H1 (cell line): ENCODE measurements at regions not wholly inside any gene's neighbourhood (a gene's known extent, or its start where the extent isn't known, plus 50 kb on each side); places are given as distances from the start of the nearest gene placed in this dataset.

ENCODE experiments used
- CTCF ChIA-PET: fragments of 300-600 bp; sonication (Branson Sonifier 250); formaldehyde crosslinking; loops from one replicate; lab custom pipeline; 2021; ENCODE audit not compliant: partially characterized antibody; lab: Charles Lee
- POLR2A ChIA-PET: fragments of 300-600 bp; sonication (Branson Sonifier 250); formaldehyde crosslinking; loops from one replicate; lab custom pipeline; 2021; ENCODE audit warnings: inconsistent platforms; ENCODE audit not compliant: partially characterized antibody; lab: Charles Lee
- DNase-seq, 2 experiments: peaks; one replicate each; pipeline versions ENCODE4 v3.0.0 to v3.0.0-alpha.2; 2010 to 2022; ENCODE audit warnings: low spot score in 2 of 2, low read depth in 1 of 2, mixed read lengths in 1 of 2
- FAIRE-seq: peaks from 2 replicates; lab custom pipeline; 2011; peaks lifted over from hg19 to GRCh38; lab: Jason Lieb, UNC
- H2AFZ ChIP-seq: 2 replicates; pipeline ENCODE4 v1.8.1; 2012; ENCODE audit warnings: low read length, inconsistent platforms
- H2AK5ac ChIP-seq: 2 replicates; pipeline ENCODE4 v1.6.1; 2013; ENCODE audit warnings: low read depth, low read length
- H2BK120ac ChIP-seq: replicated peaks from 2 replicates; pipeline ENCODE3; 2013; ENCODE audit warnings: low read depth, low read length, inconsistent platforms
- H2BK12ac ChIP-seq: 2 replicates; pipeline ENCODE4 v1.6.1; 2013; ENCODE audit warnings: low read depth, low read length
- H2BK15ac ChIP-seq: 2 replicates; pipeline ENCODE4 v1.6.1; 2013; ENCODE audit warnings: low read length
- H2BK20ac ChIP-seq: 2 replicates; pipeline ENCODE4 v1.6.1; 2013; ENCODE audit warnings: low read length
- H2BK5ac ChIP-seq: 2 replicates; pipeline ENCODE4 v1.6.1; 2013; ENCODE audit warnings: low read depth, low read length
- H3K14ac ChIP-seq: 2 replicates; pipeline ENCODE4 v1.6.1; 2013; ENCODE audit warnings: inconsistent platforms; ENCODE audit not compliant: insufficient read length
- H3K18ac ChIP-seq: 2 replicates; pipeline ENCODE4 v1.6.1; 2013; ENCODE audit warnings: low read length; ENCODE audit errors: extremely low read depth
- H3K23ac ChIP-seq: 2 replicates; pipeline ENCODE4 v1.6.1; 2013; ENCODE audit warnings: inconsistent platforms; ENCODE audit not compliant: insufficient read length
- H3K23me2 ChIP-seq: 2 replicates; pipeline ENCODE4 v1.6.1; 2013; ENCODE audit warnings: low read depth, low read length
- H3K27ac ChIP-seq: 2 replicates; pipeline ENCODE4 v1.6.1; 2011; ENCODE audit warnings: low read depth, low read length, inconsistent platforms
- H3K27me3 ChIP-seq, 4 experiments: replicated peaks in 1 of 4; 1 replicate in 1 of 4; 2 replicates in 3 of 4; pipeline versions ENCODE4 v1.6.1 to v1.8.1; 2011 to 2013; ENCODE audit warnings: low read length in 3 of 4, mild to moderate bottlenecking in 3 of 4, inconsistent platforms in 2 of 4, mixed read lengths in 2 of 4, moderate library complexity in 1 of 4; ENCODE audit not compliant: control insufficient read depth in 3 of 4, insufficient read depth in 3 of 4; ENCODE audit errors: extremely low read depth in 1 of 4
- H3K36me3 ChIP-seq, 4 experiments: 2 replicates each; pipeline versions ENCODE4 v1.6.1 to v1.8.1; 2011 to 2013; ENCODE audit warnings: mild to moderate bottlenecking in 4 of 4, low read length in 3 of 4, moderate library complexity in 2 of 4, control low read depth in 1 of 4, inconsistent platforms in 1 of 4; ENCODE audit not compliant: insufficient read depth in 4 of 4, control insufficient read depth in 2 of 4
- H3K4ac ChIP-seq: replicated peaks from 2 replicates; pipeline ENCODE3; 2013; ENCODE audit warnings: low read length, low read depth, mixed read lengths, inconsistent platforms; ENCODE audit not compliant: insufficient read length
- H3K4me1 ChIP-seq, 4 experiments: replicated peaks in 1 of 4; 1 replicate in 1 of 4; 2 replicates in 3 of 4; pipeline versions ENCODE4 v1.6.1 to v1.8.1; 2011 to 2013; ENCODE audit warnings: low read length in 3 of 4, inconsistent platforms in 2 of 4, mixed read lengths in 1 of 4; ENCODE audit not compliant: insufficient read depth in 4 of 4, control insufficient read depth in 3 of 4
- H3K4me2 ChIP-seq, 2 experiments: 2 replicates each; pipeline versions ENCODE4 v1.6.1 to v1.8.1; 2011 to 2013; ENCODE audit warnings: low read depth in 2 of 2, low read length in 2 of 2, control low read depth in 1 of 2, inconsistent platforms in 1 of 2, mild to moderate bottlenecking in 1 of 2; ENCODE audit not compliant: insufficient read depth in 1 of 2
- H3K4me3 ChIP-seq, 4 experiments: fragments of 200-600, 300-600 bp in 1 of 4; sonication (generic), shearing (Covaris generic), sonication (Bioruptor Twin) in 1 of 4; 2 replicates each; pipeline versions ENCODE4 v1.5.1 to v1.8.1; 2011 to 2016; ENCODE audit warnings: low read length in 4 of 4, low read depth in 3 of 4, control low read depth in 2 of 4, inconsistent platforms in 2 of 4, mild to moderate bottlenecking in 2 of 4, mixed read lengths in 1 of 4, moderate library complexity in 1 of 4; ENCODE audit not compliant: insufficient read depth in 2 of 4; ENCODE audit errors: extremely low read depth in 1 of 4
- H3K56ac ChIP-seq: replicated peaks from 2 replicates; pipeline ENCODE3; 2013; ENCODE audit warnings: low read depth, mild to moderate bottlenecking, mixed read lengths, low read length, inconsistent platforms; ENCODE audit not compliant: insufficient read length
- H3K79me1 ChIP-seq: 2 replicates; pipeline ENCODE4 v1.6.1; 2013; ENCODE audit warnings: low read depth, low read length, control low read depth
- H3K79me2 ChIP-seq, 2 experiments: 2 replicates each; pipeline versions ENCODE4 v1.6.1 to v1.8.1; 2012 to 2013; ENCODE audit warnings: low read length in 2 of 2, mild to moderate bottlenecking in 2 of 2, inconsistent platforms in 1 of 2; ENCODE audit not compliant: insufficient read depth in 2 of 2, control insufficient read depth in 1 of 2
- H3K9ac ChIP-seq, 4 experiments: replicated peaks in 1 of 4; 1 replicate in 1 of 4; 2 replicates in 3 of 4; pipeline versions ENCODE4 v1.6.1 to v1.8.1; 2011 to 2013; ENCODE audit warnings: low read depth in 3 of 4, low read length in 3 of 4, control low read depth in 2 of 4, mild to moderate bottlenecking in 2 of 4, moderate library complexity in 2 of 4, inconsistent platforms in 1 of 4; ENCODE audit errors: extremely low read depth in 1 of 4
- H3K9me3 ChIP-seq, 2 experiments: 2 replicates each; pipeline versions ENCODE4 v1.6.1 to v1.8.1; 2012 to 2013; ENCODE audit warnings: mild to moderate bottlenecking in 2 of 2, moderate library complexity in 2 of 2, control low read depth in 1 of 2, inconsistent platforms in 1 of 2, low read depth in 1 of 2, low read length in 1 of 2, mixed read lengths in 1 of 2; ENCODE audit not compliant: insufficient read depth in 2 of 2
- H4K20me1 ChIP-seq, 2 experiments: replicated peaks in 1 of 2; 2 replicates each; pipeline versions ENCODE3 to v1.8.1; 2011 to 2013; ENCODE audit warnings: inconsistent platforms in 2 of 2, low read length in 2 of 2, mild to moderate bottlenecking in 1 of 2; ENCODE audit not compliant: insufficient read depth in 2 of 2, control insufficient read depth in 1 of 2
- H4K5ac ChIP-seq: 2 replicates; pipeline ENCODE4 v1.6.1; 2013; ENCODE audit warnings: low read length, low read depth, mixed read lengths, inconsistent platforms; ENCODE audit not compliant: insufficient read length
- H4K8ac ChIP-seq: 2 replicates; pipeline ENCODE4 v1.8.0; 2013; ENCODE audit warnings: mild to moderate bottlenecking, moderate library complexity, low read length, inconsistent platforms; ENCODE audit not compliant: insufficient read depth; ENCODE audit errors: extremely low read depth
- H4K91ac ChIP-seq: replicated peaks from 2 replicates; pipeline ENCODE3; 2013; ENCODE audit warnings: low read length, mixed read lengths, inconsistent platforms; ENCODE audit not compliant: insufficient read length
- ASH2L ChIP-seq: fragments of 200-600, 300-600 bp; sonication (generic); IDR thresholded peaks from one replicate; pipeline ENCODE4 v1.7.1; 2017; ENCODE audit warnings: low read length
- BACH1 ChIP-seq: IDR thresholded peaks from 2 replicates; pipeline ENCODE4 v1.6.1; 2012; ENCODE audit warnings: low read length, improper control_type of control experiment
- BCL11A ChIP-seq, 2 experiments: IDR thresholded peaks; one replicate each; pipeline ENCODE4 v1.6.1; 2011; ENCODE audit warnings: low read depth in 2 of 2, low read length in 2 of 2, mild to moderate bottlenecking in 2 of 2
- CREB1 ChIP-seq: IDR thresholded peaks from 2 replicates; pipeline ENCODE4 v1.6.1; 2012; ENCODE audit warnings: inconsistent platforms
- CTBP2 ChIP-seq: IDR thresholded peaks from 2 replicates; pipeline ENCODE4 v1.7.0; 2011; ENCODE audit warnings: borderline replicate concordance, mild to moderate bottlenecking, moderate library complexity, mixed read lengths, low read length; ENCODE audit not compliant: insufficient read depth, insufficient read length
- EP300 ChIP-seq, 2 experiments: IDR thresholded peaks; 1 replicate in 1 of 2; 2 replicates in 1 of 2; pipeline ENCODE4 v1.6.1; 2011 to 2012; ENCODE audit warnings: low read depth in 2 of 2, low read length in 2 of 2, mild to moderate bottlenecking in 2 of 2, borderline replicate concordance in 1 of 2, inconsistent platforms in 1 of 2, moderate library complexity in 1 of 2
- HDAC2 ChIP-seq, 2 experiments: fragments of 300-600 bp in 1 of 2; sonication (generic) in 1 of 2; IDR thresholded peaks; 2 replicates each; pipeline ENCODE4 v1.6.1; 2011 to 2012; ENCODE audit warnings: low read depth in 2 of 2, low read length in 2 of 2, mild to moderate bottlenecking in 2 of 2, moderate library complexity in 2 of 2, borderline replicate concordance in 1 of 2, inconsistent platforms in 1 of 2
- MAFK ChIP-seq: IDR thresholded peaks from 2 replicates; pipeline ENCODE4 v1.6.1; 2012; ENCODE audit warnings: low read depth, mild to moderate bottlenecking, improper control_type of control experiment, low read length
- NANOG ChIP-seq: IDR thresholded peaks from 2 replicates; pipeline ENCODE4 v1.6.1; 2011; ENCODE audit warnings: low read length, low read depth, mild to moderate bottlenecking, inconsistent platforms; ENCODE audit not compliant: insufficient read depth, poor library complexity, severe bottlenecking
- RXRA ChIP-seq: IDR thresholded peaks from 2 replicates; pipeline ENCODE4 v1.6.1; 2011; ENCODE audit warnings: low read depth, mild to moderate bottlenecking, low read length, moderate library complexity; ENCODE audit not compliant: insufficient read depth
- TEAD4 ChIP-seq: IDR thresholded peaks from 2 replicates; pipeline ENCODE4 v1.6.1; 2012; ENCODE audit warnings: low read depth, low read length, inconsistent platforms, mixed read lengths
- ZNF274 ChIP-seq: IDR thresholded peaks from 2 replicates; pipeline ENCODE4 v1.7.0; 2012; ENCODE audit warnings: low read length, borderline replicate concordance; ENCODE audit errors: extremely low read depth
- WGBS, 2 experiments: shearing (Covaris generic) in 1 of 2; methylation state at CpG; one replicate each; pipeline versions ENCODE4 v1.1.6 to v1.1.7; 2013 to 2015; ENCODE audit warnings: low lambda C conversion rate in 2 of 2, mixed read lengths in 2 of 2, inconsistent platforms in 1 of 2, low coverage in 1 of 2, missing lambda C conversion rate in 1 of 2; ENCODE audit not compliant: insufficient replicate concordance in 2 of 2, insufficient coverage in 1 of 2, insufficient read length in 1 of 2; ENCODE audit errors: extremely low coverage in 1 of 2, missing lambda C conversion rate in 1 of 2; 5-methylcytosine and 5-hydroxymethylcytosine counted together

- POLR2A ChIA-PET, result no interaction called here
- FAIRE-seq, result no peak
- H3K27ac ChIP-seq, result no peak overlapping the region
- no peak for TF ChIP-seq EP300 (IDR thresholded peaks at IDR 0.05; ENCODE audit: borderline replicate concordance in 1 of 2, low read depth in 2 of 2, low read length in 2 of 2)
- no peak for TF ChIP-seq RXRA
- TF ChIP-seq BACH1, result no peak
- TF ChIP-seq MAFK, result no peak
- TF ChIP-seq CTBP2, result no peak
- TF ChIP-seq HDAC2 (IDR thresholded peaks at IDR 0.05; ENCODE audit: borderline replicate concordance in 1 of 2, low read depth in 2 of 2, low read length in 2 of 2), result no peak
- TF ChIP-seq TEAD4, result no peak
- no peak for TF ChIP-seq CREB1
- TF ChIP-seq NANOG, result no peak
- TF ChIP-seq ASH2L, result no peak
- TF ChIP-seq ZNF274, result no peak
- TF ChIP-seq BCL11A (IDR thresholded peaks at IDR 0.05; ENCODE audit: low read depth in 2 of 2, low read length in 2 of 2), result no peak
These were observed 499.9 kb upstream of the SLITRK6 start for GRCh38 chr13:86299128-86299527.

More at GRCh38 chr13:86299128-86299527, 499.9 kb upstream of the SLITRK6 start:
- Histone ChIP-seq H4K5ac (no peak overlapping the region), H3K14ac (no peak overlapping the region), H3K79me1 (no peaks in the 10 kb centered on the region), H3K23ac (no peak overlapping the region), H3K18ac (no peak overlapping the region), H3K56ac (no peak overlapping the region), H3K4me2 (no peak overlapping the region), H3K4me1 (no peaks in the 10 kb centered on the region), H2BK15ac (no peak overlapping the region), H3K9ac (no peak overlapping the region), H3K23me2 (no peaks in the 10 kb centered on the region; the same call in 1 of the 2 replicates), H2AFZ (no peak overlapping the region), H2AK5ac (no peak overlapping the region), H2BK20ac (no peak overlapping the region), H3K36me3 (no peaks in the 10 kb centered on the region), H3K27me3 (no peaks in the 10 kb centered on the region), H2BK5ac (no peak overlapping the region), H4K91ac (no peak overlapping the region), H4K20me1 (no peaks in the 10 kb centered on the region), H2BK120ac (no peak overlapping the region), H2BK12ac (no peak overlapping the region), H3K4me3 (no peak overlapping the region), H3K79me2 (no peaks in the 10 kb centered on the region), H3K9me3 (no peaks in the 10 kb centered on the region), H3K4ac (no peak overlapping the region), H4K8ac (no peak overlapping the region)
- WGBS, 2 experiments, result 95% methylated on average over 2 of the region's 2 CpGs; no CpG with 5 or more reads in 1 of the 2 experiments
- no peak for DNase-seq
- CTCF ChIA-PET, result no interaction called here
